ENCODE measurements at regions not wholly inside any gene's neighbourhood (a gene's known extent, or its start where the extent isn't known, plus 50 kb on each side); places are given as distances from the start of the nearest gene placed in this dataset. TPM values are rescaled to one million over a fixed set of nuclear protein-coding genes. Genes with fewer than 3 reads are reported as not detected.

DNA sequence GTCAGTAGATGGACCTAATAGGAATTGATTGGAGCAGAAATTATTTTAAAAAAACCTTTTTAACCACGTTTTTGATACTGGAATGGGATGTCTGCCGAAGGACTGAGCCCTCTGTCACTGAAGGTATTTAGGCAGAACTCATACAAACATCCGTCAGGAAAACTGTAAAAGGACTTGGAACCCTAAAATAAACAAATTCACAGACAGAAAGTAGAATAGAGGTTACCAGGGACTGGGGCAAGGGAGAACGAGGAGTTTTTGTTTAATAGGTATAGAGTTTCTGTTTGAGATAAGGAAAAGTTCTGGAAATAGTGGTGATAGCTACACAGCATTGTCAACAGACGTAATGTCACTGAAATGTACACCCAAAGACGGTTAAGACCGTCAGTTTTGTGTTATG, 105.5 kb downstream of the BCOR start:
- H3K27me3 ChIP-seq (ENCODE audit: low read depth) = no peaks in the 10 kb centered on the region
- H3K27ac ChIP-seq = no peak overlapping the region
- no peak for TF ChIP-seq CTCF (IDR thresholded peaks at IDR 0.05)
- no peaks in the 10 kb centered on the region for H3K9me3 ChIP-seq
- H3K4me1 ChIP-seq = no peaks in the 10 kb centered on the region
- no peaks in the 10 kb centered on the region for H3K36me3 ChIP-seq
- intact Hi-C loops (cut with DNase I) = no loop called here
- DNase-seq (no peak), ATAC-seq (no peak)
- H3K4me3 ChIP-seq = no peak overlapping the region

DNA sequence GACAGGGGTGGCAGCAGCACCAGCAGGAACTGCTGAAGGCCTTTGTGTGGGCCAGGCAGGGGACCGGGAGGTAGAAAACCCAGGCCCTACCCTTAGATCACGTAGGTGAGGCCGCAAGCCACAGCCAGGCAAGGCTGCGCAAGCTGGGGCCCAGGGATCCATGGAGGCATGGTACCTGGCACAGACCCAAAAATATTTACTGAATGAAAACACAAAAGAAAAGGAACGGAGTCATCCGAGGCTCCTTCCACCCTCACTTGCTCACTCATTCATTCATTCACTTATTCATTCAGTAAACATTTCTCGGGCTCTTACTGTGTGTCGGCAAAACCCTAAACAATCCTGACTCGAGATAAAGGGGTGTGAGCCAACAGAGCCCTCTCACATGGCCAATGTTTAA, 102.3 kb downstream of the BCOR start:
- no peaks in the 10 kb centered on the region for H3K9me3 ChIP-seq
- no peak for TF ChIP-seq CTCF (IDR thresholded peaks at IDR 0.05)
- H3K27ac ChIP-seq = no peak overlapping the region
- intact Hi-C loops (cut with DNase I) = no loop called here
- no peak for ATAC-seq
- no peaks in the 10 kb centered on the region for H3K4me1 ChIP-seq
- DNase-seq = no peak
- no peaks in the 10 kb centered on the region for H3K36me3 ChIP-seq
- H3K4me3 ChIP-seq = no peak overlapping the region
- H3K27me3 ChIP-seq (ENCODE audit: low read depth) = no peaks in the 10 kb centered on the region

- Histone ChIP-seq H3K4me1 (no peaks in the 10 kb centered on the region), H3K4me3 (no peak overlapping the region), H3K27ac (no peak overlapping the region), H3K36me3 (no peaks in the 10 kb centered on the region), H3K9me3 (no peaks in the 10 kb centered on the region), H3K27me3 (ENCODE audit: low read depth) (no peaks in the 10 kb centered on the region)
- DNase-seq (no peak), ATAC-seq (no peak)
- no peak for TF ChIP-seq CTCF (IDR thresholded peaks at IDR 0.05)
- intact Hi-C loops (cut with DNase I) = no loop called here
Observed at GRCh38 chrX:39996536-39996935, 101.2 kb downstream of the BCOR start.

DNA sequence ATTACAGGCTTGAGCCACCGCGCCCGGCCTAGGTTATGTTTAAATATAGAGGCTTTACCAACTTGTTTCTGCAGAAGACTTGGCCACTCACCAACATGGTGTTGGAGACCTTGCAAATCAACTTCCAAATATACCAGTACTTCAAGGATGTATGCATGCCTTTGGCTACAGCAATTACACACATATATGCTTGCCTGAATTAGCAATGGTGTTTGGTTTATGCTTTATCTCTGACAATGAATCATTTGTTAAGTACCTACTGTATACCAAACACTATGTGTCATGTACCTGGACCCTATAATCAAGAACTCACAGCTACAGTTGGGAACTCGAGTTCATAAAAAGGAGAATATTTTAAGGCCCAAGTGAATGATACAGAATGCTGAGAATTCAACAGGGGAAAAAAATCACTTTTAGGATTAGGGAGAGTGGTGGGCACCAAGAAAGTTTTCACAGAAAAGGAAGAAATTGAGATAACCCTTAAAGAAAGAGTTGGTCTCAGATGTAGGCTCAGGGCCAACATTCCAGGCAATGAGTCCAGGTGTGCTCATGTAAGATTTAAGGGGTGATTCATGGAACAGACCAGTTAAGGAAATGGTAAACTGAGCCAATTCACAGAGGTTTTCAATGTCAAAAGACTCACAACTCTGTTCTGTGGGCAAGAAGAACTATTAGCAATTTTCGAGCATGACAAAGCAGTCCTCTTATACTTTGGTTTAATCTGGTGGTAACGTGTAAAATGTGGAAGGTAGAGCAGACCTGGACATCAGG, 98.9 kb downstream of the BCOR start:
- H3K4me1 ChIP-seq = no peaks in the 10 kb centered on the region
- intact Hi-C loops (cut with DNase I) = no loop called here
- no peak for TF ChIP-seq CTCF (IDR thresholded peaks at IDR 0.05)
- H3K9me3 ChIP-seq = no peaks in the 10 kb centered on the region
- H3K27me3 ChIP-seq (ENCODE audit: low read depth) = no peaks in the 10 kb centered on the region
- ATAC-seq (no peak), DNase-seq (no peak)
- H3K4me3 ChIP-seq = no peak overlapping the region
- H3K27ac ChIP-seq = no peak overlapping the region
- no peaks in the 10 kb centered on the region for H3K36me3 ChIP-seq

Small RNA genes lying in the stretch of these regions (microRNA-seq; reads per million reads assigned to microRNA genes)
- not detected for gene MIR1587 (ENCODE audit: borderline number of aligned reads)
- not detected for gene MIR3937 (ENCODE audit: borderline number of aligned reads)

Data from lower lobe of right lung (tissue), 2 donors.